H1 (cell line): ENCODE measurements at regions not wholly inside any gene's neighbourhood (a gene's known extent, or its start where the extent isn't known, plus 50 kb on each side); places are given as distances from the start of the nearest gene placed in this dataset.

Experiments
- CTCF ChIA-PET: fragments of 300-600 bp; sonication (Branson Sonifier 250); formaldehyde crosslinking; loops from one replicate; lab custom pipeline; 2021; ENCODE audit not compliant: partially characterized antibody; lab: Charles Lee
- POLR2A ChIA-PET: fragments of 300-600 bp; sonication (Branson Sonifier 250); formaldehyde crosslinking; loops from one replicate; lab custom pipeline; 2021; ENCODE audit warnings: inconsistent platforms; ENCODE audit not compliant: partially characterized antibody; lab: Charles Lee
- DNase-seq, 2 experiments: peaks; one replicate each; pipeline versions ENCODE4 v3.0.0 to v3.0.0-alpha.2; 2010 to 2022; ENCODE audit warnings: low spot score in 2 of 2, low read depth in 1 of 2, mixed read lengths in 1 of 2
- FAIRE-seq: peaks from 2 replicates; lab custom pipeline; 2011; peaks lifted over from hg19 to GRCh38; lab: Jason Lieb, UNC
- H2AFZ ChIP-seq: 2 replicates; pipeline ENCODE4 v1.8.1; 2012; ENCODE audit warnings: low read length, inconsistent platforms
- H2AK5ac ChIP-seq: 2 replicates; pipeline ENCODE4 v1.6.1; 2013; ENCODE audit warnings: low read depth, low read length
- H2BK120ac ChIP-seq: replicated peaks from 2 replicates; pipeline ENCODE3; 2013; ENCODE audit warnings: low read depth, low read length, inconsistent platforms
- H2BK12ac ChIP-seq: 2 replicates; pipeline ENCODE4 v1.6.1; 2013; ENCODE audit warnings: low read depth, low read length
- H2BK15ac ChIP-seq: 2 replicates; pipeline ENCODE4 v1.6.1; 2013; ENCODE audit warnings: low read length
- H2BK20ac ChIP-seq: 2 replicates; pipeline ENCODE4 v1.6.1; 2013; ENCODE audit warnings: low read length
- H2BK5ac ChIP-seq: 2 replicates; pipeline ENCODE4 v1.6.1; 2013; ENCODE audit warnings: low read depth, low read length
- H3K14ac ChIP-seq: 2 replicates; pipeline ENCODE4 v1.6.1; 2013; ENCODE audit warnings: inconsistent platforms; ENCODE audit not compliant: insufficient read length
- H3K18ac ChIP-seq: 2 replicates; pipeline ENCODE4 v1.6.1; 2013; ENCODE audit warnings: low read length; ENCODE audit errors: extremely low read depth
- H3K23ac ChIP-seq: 2 replicates; pipeline ENCODE4 v1.6.1; 2013; ENCODE audit warnings: inconsistent platforms; ENCODE audit not compliant: insufficient read length
- H3K23me2 ChIP-seq: 2 replicates; pipeline ENCODE4 v1.6.1; 2013; ENCODE audit warnings: low read depth, low read length
- H3K27ac ChIP-seq: 2 replicates; pipeline ENCODE4 v1.6.1; 2011; ENCODE audit warnings: low read depth, low read length, inconsistent platforms
- H3K27me3 ChIP-seq, 4 experiments: replicated peaks in 1 of 4; 1 replicate in 1 of 4; 2 replicates in 3 of 4; pipeline versions ENCODE4 v1.6.1 to v1.8.1; 2011 to 2013; ENCODE audit warnings: low read length in 3 of 4, mild to moderate bottlenecking in 3 of 4, inconsistent platforms in 2 of 4, mixed read lengths in 2 of 4, moderate library complexity in 1 of 4; ENCODE audit not compliant: control insufficient read depth in 3 of 4, insufficient read depth in 3 of 4; ENCODE audit errors: extremely low read depth in 1 of 4
- H3K36me3 ChIP-seq, 4 experiments: 2 replicates each; pipeline versions ENCODE4 v1.6.1 to v1.8.1; 2011 to 2013; ENCODE audit warnings: mild to moderate bottlenecking in 4 of 4, low read length in 3 of 4, moderate library complexity in 2 of 4, control low read depth in 1 of 4, inconsistent platforms in 1 of 4; ENCODE audit not compliant: insufficient read depth in 4 of 4, control insufficient read depth in 2 of 4
- H3K4ac ChIP-seq: replicated peaks from 2 replicates; pipeline ENCODE3; 2013; ENCODE audit warnings: low read length, low read depth, mixed read lengths, inconsistent platforms; ENCODE audit not compliant: insufficient read length
- H3K4me1 ChIP-seq, 4 experiments: replicated peaks in 1 of 4; 1 replicate in 1 of 4; 2 replicates in 3 of 4; pipeline versions ENCODE4 v1.6.1 to v1.8.1; 2011 to 2013; ENCODE audit warnings: low read length in 3 of 4, inconsistent platforms in 2 of 4, mixed read lengths in 1 of 4; ENCODE audit not compliant: insufficient read depth in 4 of 4, control insufficient read depth in 3 of 4
- H3K4me2 ChIP-seq, 2 experiments: 2 replicates each; pipeline versions ENCODE4 v1.6.1 to v1.8.1; 2011 to 2013; ENCODE audit warnings: low read depth in 2 of 2, low read length in 2 of 2, control low read depth in 1 of 2, inconsistent platforms in 1 of 2, mild to moderate bottlenecking in 1 of 2; ENCODE audit not compliant: insufficient read depth in 1 of 2
- H3K4me3 ChIP-seq, 4 experiments: fragments of 200-600, 300-600 bp in 1 of 4; sonication (generic), shearing (Covaris generic), sonication (Bioruptor Twin) in 1 of 4; 2 replicates each; pipeline versions ENCODE4 v1.5.1 to v1.8.1; 2011 to 2016; ENCODE audit warnings: low read length in 4 of 4, low read depth in 3 of 4, control low read depth in 2 of 4, inconsistent platforms in 2 of 4, mild to moderate bottlenecking in 2 of 4, mixed read lengths in 1 of 4, moderate library complexity in 1 of 4; ENCODE audit not compliant: insufficient read depth in 2 of 4; ENCODE audit errors: extremely low read depth in 1 of 4
- H3K56ac ChIP-seq: replicated peaks from 2 replicates; pipeline ENCODE3; 2013; ENCODE audit warnings: low read depth, mild to moderate bottlenecking, mixed read lengths, low read length, inconsistent platforms; ENCODE audit not compliant: insufficient read length
- H3K79me1 ChIP-seq: 2 replicates; pipeline ENCODE4 v1.6.1; 2013; ENCODE audit warnings: low read depth, low read length, control low read depth
- H3K79me2 ChIP-seq, 2 experiments: 2 replicates each; pipeline versions ENCODE4 v1.6.1 to v1.8.1; 2012 to 2013; ENCODE audit warnings: low read length in 2 of 2, mild to moderate bottlenecking in 2 of 2, inconsistent platforms in 1 of 2; ENCODE audit not compliant: insufficient read depth in 2 of 2, control insufficient read depth in 1 of 2
- H3K9ac ChIP-seq, 4 experiments: replicated peaks in 1 of 4; 1 replicate in 1 of 4; 2 replicates in 3 of 4; pipeline versions ENCODE4 v1.6.1 to v1.8.1; 2011 to 2013; ENCODE audit warnings: low read depth in 3 of 4, low read length in 3 of 4, control low read depth in 2 of 4, mild to moderate bottlenecking in 2 of 4, moderate library complexity in 2 of 4, inconsistent platforms in 1 of 4; ENCODE audit errors: extremely low read depth in 1 of 4
- H3K9me3 ChIP-seq, 2 experiments: 2 replicates each; pipeline versions ENCODE4 v1.6.1 to v1.8.1; 2012 to 2013; ENCODE audit warnings: mild to moderate bottlenecking in 2 of 2, moderate library complexity in 2 of 2, control low read depth in 1 of 2, inconsistent platforms in 1 of 2, low read depth in 1 of 2, low read length in 1 of 2, mixed read lengths in 1 of 2; ENCODE audit not compliant: insufficient read depth in 2 of 2
- H4K20me1 ChIP-seq, 2 experiments: replicated peaks in 1 of 2; 2 replicates each; pipeline versions ENCODE3 to v1.8.1; 2011 to 2013; ENCODE audit warnings: inconsistent platforms in 2 of 2, low read length in 2 of 2, mild to moderate bottlenecking in 1 of 2; ENCODE audit not compliant: insufficient read depth in 2 of 2, control insufficient read depth in 1 of 2
- H4K5ac ChIP-seq: 2 replicates; pipeline ENCODE4 v1.6.1; 2013; ENCODE audit warnings: low read length, low read depth, mixed read lengths, inconsistent platforms; ENCODE audit not compliant: insufficient read length
- H4K8ac ChIP-seq: 2 replicates; pipeline ENCODE4 v1.8.0; 2013; ENCODE audit warnings: mild to moderate bottlenecking, moderate library complexity, low read length, inconsistent platforms; ENCODE audit not compliant: insufficient read depth; ENCODE audit errors: extremely low read depth
- H4K91ac ChIP-seq: replicated peaks from 2 replicates; pipeline ENCODE3; 2013; ENCODE audit warnings: low read length, mixed read lengths, inconsistent platforms; ENCODE audit not compliant: insufficient read length
- BRCA1 ChIP-seq: IDR thresholded peaks from 2 replicates; pipeline ENCODE4 v1.6.1; 2012; ENCODE audit warnings: low read depth, low read length, improper control_type of control experiment
- KDM1A ChIP-seq: fragments of 200-600, 300-600 bp; sonication (generic); IDR thresholded peaks from 2 replicates; pipeline ENCODE4 v1.7.1; 2016; ENCODE audit warnings: mild to moderate bottlenecking, low read length, borderline replicate concordance
- WGBS, 2 experiments: shearing (Covaris generic) in 1 of 2; methylation state at CpG; one replicate each; pipeline versions ENCODE4 v1.1.6 to v1.1.7; 2013 to 2015; ENCODE audit warnings: low lambda C conversion rate in 2 of 2, mixed read lengths in 2 of 2, inconsistent platforms in 1 of 2, low coverage in 1 of 2, missing lambda C conversion rate in 1 of 2; ENCODE audit not compliant: insufficient replicate concordance in 2 of 2, insufficient coverage in 1 of 2, insufficient read length in 1 of 2; ENCODE audit errors: extremely low coverage in 1 of 2, missing lambda C conversion rate in 1 of 2; 5-methylcytosine and 5-hydroxymethylcytosine counted together

- ChIA-PET CTCF (interaction anchor here (0.6 to 1.4 kb wide), 3 partner anchors 21 to 145 kb away, joined by 3 read pairs; no protein-coding TSS in a partner anchor), POLR2A (no interaction called here)
- H2AK5ac ChIP-seq, result no peak overlapping the region
- H3K27ac ChIP-seq, result no peak overlapping the region
- H3K18ac ChIP-seq, result no peak overlapping the region
- no peak overlapping the region for H3K56ac ChIP-seq
- H3K9me3 ChIP-seq, result peaks cover 0 to 3% of the 10 kb centered on the region in 2 experiments; a peak in 1 of 4 replicates
- no peak overlapping the region for H3K4me2 ChIP-seq
- H3K36me3 ChIP-seq, result no peaks in the 10 kb centered on the region
- H2BK15ac ChIP-seq, result no peak overlapping the region
- H3K14ac ChIP-seq, result no peak overlapping the region
- H2BK5ac ChIP-seq, result no peak overlapping the region
- no peaks in the 10 kb centered on the region for H3K27me3 ChIP-seq
- H2BK20ac ChIP-seq, result no peak overlapping the region
- H3K79me2 ChIP-seq, result no peaks in the 10 kb centered on the region
- no peak overlapping the region for H3K23ac ChIP-seq
- 80% methylated on average over 1 of the region's 1 CpG; no CpG with 5 or more reads in 1 of the 2 experiments for WGBS, 2 experiments
- FAIRE-seq, result no peak
- DNase-seq, result no peak
- no peak overlapping the region for H2AFZ ChIP-seq
- no peak overlapping the region for H2BK12ac ChIP-seq
- no peaks in the 10 kb centered on the region for H3K4me1 ChIP-seq
- peak; percentile 31; the same call in 1 of the 2 replicates for TF ChIP-seq KDM1A
- TF ChIP-seq BRCA1, result no peak
- TF ChIP-seq, all 59 proteins: peak for 1
- no peak overlapping the region for H3K9ac ChIP-seq
- H3K4ac ChIP-seq, result no peak overlapping the region
- H2BK120ac ChIP-seq, result no peak overlapping the region
- no peaks in the 10 kb centered on the region for H3K23me2 ChIP-seq
- no peak overlapping the region for H3K4me3 ChIP-seq
- no peak overlapping the region for H4K91ac ChIP-seq
- no peaks in the 10 kb centered on the region for H3K79me1 ChIP-seq
- H4K8ac ChIP-seq, result no peak overlapping the region
- no peak overlapping the region for H4K5ac ChIP-seq
- no peaks in the 10 kb centered on the region for H4K20me1 ChIP-seq
Measured at GRCh38 chr10:29098423-29098822, 190.4 kb upstream of the LYZL1 start.
